KMS-11 (cell line): ENCODE measurements at regions not wholly inside any gene's neighbourhood (a gene's known extent, or its start where the extent isn't known, plus 50 kb on each side); places are given as distances from the start of the nearest gene placed in this dataset.

Experiments
- H2AFZ ChIP-seq: fragments of 200-600 bp; sonication (generic); 2 replicates; pipeline ENCODE4 v1.6.1; 2016; ENCODE audit warnings: antibody characterized with exemption, mixed run types, low read depth
- H3K27ac ChIP-seq: fragments of 200-600 bp; sonication (generic); 2 replicates; pipeline ENCODE4 v1.6.1; 2016; ENCODE audit warnings: mild to moderate bottlenecking, mixed run types
- H3K27me3 ChIP-seq: fragments of 200-600 bp; sonication (generic); 2 replicates; pipeline ENCODE4 v1.6.1; 2017; ENCODE audit warnings: mild to moderate bottlenecking, low read depth, mixed run types, moderate library complexity; ENCODE audit not compliant: insufficient read depth
- H3K36me3 ChIP-seq: fragments of 200-600 bp; sonication (generic); 2 replicates; pipeline ENCODE4 v1.6.1; 2017; ENCODE audit warnings: mild to moderate bottlenecking, mixed run types; ENCODE audit not compliant: insufficient read depth
- H3K4me1 ChIP-seq: fragments of 200-600 bp; sonication (generic); 2 replicates; pipeline ENCODE4 v1.6.1; 2016; ENCODE audit warnings: mild to moderate bottlenecking, low read depth, mixed run types; ENCODE audit not compliant: poor library complexity, severe bottlenecking
- H3K4me2 ChIP-seq: fragments of 200-600 bp; sonication (generic); 2 replicates; pipeline ENCODE4 v1.7.0; 2016; ENCODE audit warnings: mild to moderate bottlenecking, mixed run types
- H3K4me3 ChIP-seq: fragments of 200-600 bp; sonication (generic); IDR thresholded peaks from 2 replicates; pipeline ENCODE4 v1.6.1; 2017; ENCODE audit warnings: low read depth, low read length, mixed read lengths; ENCODE audit not compliant: insufficient read depth
- H3K79me2 ChIP-seq: fragments of 200-600 bp; sonication (generic); 2 replicates; pipeline ENCODE4 v1.6.1; 2016; ENCODE audit warnings: low read depth, mixed run types; ENCODE audit not compliant: insufficient read depth
- H3K9ac ChIP-seq: fragments of 200-600 bp; sonication (generic); 2 replicates; pipeline ENCODE4 v1.6.1; 2016; ENCODE audit warnings: mild to moderate bottlenecking, mixed run types
- H4K20me1 ChIP-seq: fragments of 200-600 bp; sonication (generic); 2 replicates; pipeline ENCODE4 v1.6.1; 2016; ENCODE audit warnings: mild to moderate bottlenecking, mixed run types; ENCODE audit not compliant: insufficient read depth
- CTCF ChIP-seq: fragments of 200-600 bp; sonication (generic); conservative IDR thresholded peaks from 2 replicates; pipeline ENCODE4 v1.6.1; 2017; ENCODE audit warnings: low read depth, mild to moderate bottlenecking, antibody characterized with exemption, low read length, moderate library complexity, mixed read lengths

- Histone ChIP-seq H3K27me3 (no peaks in the 10 kb centered on the region), H3K4me2 (peak overlapping the region; percentile 46), H3K79me2 (no peaks in the 10 kb centered on the region), H3K4me1 (peaks cover 32% of the 10 kb centered on the region), H3K4me3 (no peak overlapping the region), H4K20me1 (no peaks in the 10 kb centered on the region), H3K27ac (no peak overlapping the region), H3K36me3 (no peaks in the 10 kb centered on the region), H3K9ac (no peak overlapping the region), H2AFZ (peak overlapping the region; percentile 10; the same call in 1 of the 2 replicates)
- TF ChIP-seq CTCF = no peak
These were observed 486.7 kb downstream of the FAM181B start for GRCh38 chr11:82246926-82247325.

DNA sequence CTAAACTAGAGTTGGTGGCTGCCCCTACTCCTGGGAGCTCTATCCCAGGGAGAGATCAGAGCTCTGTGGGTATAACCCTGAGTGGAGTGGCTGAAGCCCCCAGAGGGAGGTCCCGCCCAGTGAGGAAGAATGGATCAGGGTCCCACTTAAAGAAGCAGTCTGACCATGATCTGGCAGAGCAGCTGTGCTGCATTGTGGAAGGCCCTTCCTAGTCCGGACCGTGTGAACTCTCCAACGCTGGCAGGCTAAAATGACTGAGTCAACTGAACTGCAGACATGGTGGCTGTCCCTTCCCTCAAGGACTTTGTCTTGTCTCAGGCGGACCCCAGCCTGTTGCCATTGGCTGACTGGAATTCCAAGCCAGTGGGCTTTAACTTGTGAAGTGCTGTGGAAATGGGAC lies 494.2 kb downstream of the FAM181B start:
- H2AFZ ChIP-seq = no peak overlapping the region
- H3K4me3 ChIP-seq = no peak overlapping the region
- H3K9ac ChIP-seq = no peak overlapping the region
- no peaks in the 10 kb centered on the region for H3K79me2 ChIP-seq
- no peak overlapping the region for H3K4me2 ChIP-seq
- no peaks in the 10 kb centered on the region for H4K20me1 ChIP-seq
- no peak overlapping the region for H3K27ac ChIP-seq
- no peaks in the 10 kb centered on the region for H3K36me3 ChIP-seq
- no peak for TF ChIP-seq CTCF
- H3K4me1 ChIP-seq = peaks cover under 1% of the 10 kb centered on the region
- H3K27me3 ChIP-seq = no peaks in the 10 kb centered on the region

DNA sequence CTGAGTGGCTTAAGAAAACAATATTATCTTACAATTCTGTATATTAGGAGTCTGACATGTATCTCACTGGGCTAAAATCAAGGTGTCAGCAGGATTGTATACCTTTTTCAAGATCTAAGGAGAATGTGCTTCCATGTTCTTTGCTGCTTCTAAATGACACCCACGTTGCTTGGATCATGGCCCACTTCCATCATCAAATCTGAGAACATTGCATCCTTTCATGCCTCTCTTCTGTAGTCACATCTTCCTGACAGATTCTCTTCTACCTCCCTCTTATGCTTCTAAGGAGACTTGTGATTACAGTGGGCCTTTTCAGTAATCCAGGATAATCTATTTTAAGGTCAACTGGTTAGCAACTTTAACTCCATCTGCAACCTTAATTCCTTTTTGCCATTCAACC lies 499.4 kb downstream of the FAM181B start:
- H3K79me2 ChIP-seq = no peaks in the 10 kb centered on the region
- H3K4me1 ChIP-seq = no peaks in the 10 kb centered on the region
- no peak overlapping the region for H2AFZ ChIP-seq
- H3K9ac ChIP-seq = no peak overlapping the region
- H3K36me3 ChIP-seq = no peaks in the 10 kb centered on the region
- no peak overlapping the region for H3K27ac ChIP-seq
- no peaks in the 10 kb centered on the region for H3K27me3 ChIP-seq
- H3K4me3 ChIP-seq = no peak overlapping the region
- no peak for TF ChIP-seq CTCF
- H3K4me2 ChIP-seq = no peak overlapping the region
- no peaks in the 10 kb centered on the region for H4K20me1 ChIP-seq

DNA sequence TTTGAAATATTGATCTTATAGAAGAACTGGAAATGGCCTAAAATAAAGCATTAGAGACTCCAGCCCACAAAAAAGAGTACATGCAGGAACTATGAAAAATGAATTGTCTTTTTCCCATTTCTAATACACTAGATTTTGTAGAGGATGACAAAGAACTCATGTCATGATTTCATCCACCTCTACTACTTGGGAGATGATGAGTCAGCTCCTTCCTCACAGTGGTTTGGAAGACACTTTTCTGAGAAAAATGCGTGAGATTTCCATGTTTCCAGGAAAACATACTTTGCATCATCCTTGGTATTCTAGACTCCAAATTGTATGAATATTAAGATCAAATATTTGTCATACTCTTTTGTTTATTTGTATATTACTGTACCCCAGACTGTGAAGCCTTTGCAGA lies 500.5 kb downstream of the FAM181B start:
- Histone ChIP-seq H3K4me3 (no peak overlapping the region), H3K27me3 (no peaks in the 10 kb centered on the region), H4K20me1 (no peaks in the 10 kb centered on the region), H3K36me3 (no peaks in the 10 kb centered on the region), H2AFZ (no peak overlapping the region), H3K9ac (no peak overlapping the region), H3K27ac (no peak overlapping the region), H3K4me1 (no peaks in the 10 kb centered on the region), H3K4me2 (no peak overlapping the region), H3K79me2 (no peaks in the 10 kb centered on the region)
- TF ChIP-seq CTCF = no peak
